ENCODE measurements at regions not wholly inside any gene's neighbourhood (a gene's known extent, or its start where the extent isn't known, plus 50 kb on each side); places are given as distances from the start of the nearest gene placed in this dataset.

DNA sequence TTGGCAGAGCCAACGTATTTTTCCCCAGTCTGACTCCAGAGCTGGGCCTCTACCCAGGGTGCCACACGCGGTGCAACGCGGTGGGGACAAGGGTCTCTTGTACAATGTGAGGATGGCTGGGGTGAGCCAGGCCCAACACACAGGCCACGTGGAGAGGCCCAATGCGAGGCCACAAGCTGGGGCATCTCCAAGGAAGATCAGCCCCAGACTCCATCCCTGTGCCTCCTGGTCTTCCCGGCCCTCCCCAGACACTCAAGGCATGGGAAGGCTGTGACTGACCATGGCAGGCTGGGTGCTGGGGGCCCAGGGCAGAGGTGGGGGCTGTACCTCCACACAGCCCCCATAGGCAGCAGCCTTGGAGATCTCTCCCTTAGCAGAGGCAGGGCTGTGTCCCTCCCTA, 135.3 kb upstream of the FAM20C start:
- TF ChIP-seq POLR2A (IDR thresholded peaks at IDR 0.05; ENCODE audit: low read length) (no peak), GATA1 (IDR thresholded peaks at IDR 0.05; ENCODE audit: low read depth, low read length) (no peak)
